ENCODE measurements at regions not wholly inside any gene's neighbourhood (a gene's known extent, or its start where the extent isn't known, plus 50 kb on each side); places are given as distances from the start of the nearest gene placed in this dataset.

DNA sequence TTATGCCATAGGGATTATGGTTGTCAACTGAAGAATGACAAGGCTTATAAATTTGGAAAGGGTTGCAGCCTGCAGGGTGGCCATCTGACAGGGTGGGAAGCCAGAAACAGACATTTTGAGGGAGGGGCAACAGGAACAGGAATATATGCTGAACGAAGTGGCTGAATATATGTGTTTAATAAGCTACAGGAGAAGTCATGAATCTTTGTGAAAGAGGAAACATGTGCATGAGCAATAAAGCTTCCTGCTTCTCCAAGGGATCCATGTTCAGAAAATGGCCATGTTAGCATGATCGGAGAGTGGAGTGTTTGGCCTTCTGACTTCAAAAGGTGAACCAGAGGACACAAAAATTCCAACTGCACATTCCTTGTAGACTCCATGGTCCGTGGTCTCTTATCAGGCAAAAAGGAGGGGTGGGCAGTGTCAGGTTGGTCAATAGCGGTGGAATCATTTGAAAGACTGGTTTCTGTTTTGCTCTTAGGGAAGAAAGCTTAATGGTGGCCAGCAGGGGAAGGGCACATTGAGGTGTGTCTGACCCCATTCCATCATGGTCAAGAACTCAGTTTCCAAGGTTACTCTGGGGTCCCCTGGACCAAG lies 144.1 kb downstream of the SOCS6 start:
- no peak for TF ChIP-seq GATA2 (IDR thresholded peaks at IDR 0.05; ENCODE audit: low read depth, low read length)
- no peak for TF ChIP-seq GATA3 (IDR thresholded peaks at IDR 0.05; ENCODE audit: low read depth, low read length)

DNA sequence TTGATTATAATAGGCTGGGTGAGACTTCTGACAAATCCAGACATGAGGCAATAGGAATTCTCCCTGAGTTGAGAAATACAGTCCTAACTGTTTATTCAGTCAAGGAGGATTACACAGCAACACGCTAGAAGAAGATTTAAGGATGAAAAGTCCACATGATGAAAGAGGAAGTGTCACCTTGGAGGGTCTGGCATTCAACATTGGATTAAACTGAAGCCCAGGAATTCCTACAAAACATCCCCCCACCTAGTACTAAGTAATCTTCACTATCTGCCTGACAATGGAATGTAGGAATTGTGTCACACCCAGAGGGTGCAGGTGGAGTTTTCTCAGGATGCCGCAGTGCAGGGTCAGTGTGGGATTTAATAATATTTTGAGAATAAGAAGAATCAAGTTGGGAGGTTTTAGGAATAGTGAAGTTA lies 142.4 kb downstream of the SOCS6 start:
- TF ChIP-seq GATA2 (IDR thresholded peaks at IDR 0.05; ENCODE audit: low read depth, low read length) = no peak
- TF ChIP-seq GATA3 (IDR thresholded peaks at IDR 0.05; ENCODE audit: low read depth, low read length) = no peak

DNA sequence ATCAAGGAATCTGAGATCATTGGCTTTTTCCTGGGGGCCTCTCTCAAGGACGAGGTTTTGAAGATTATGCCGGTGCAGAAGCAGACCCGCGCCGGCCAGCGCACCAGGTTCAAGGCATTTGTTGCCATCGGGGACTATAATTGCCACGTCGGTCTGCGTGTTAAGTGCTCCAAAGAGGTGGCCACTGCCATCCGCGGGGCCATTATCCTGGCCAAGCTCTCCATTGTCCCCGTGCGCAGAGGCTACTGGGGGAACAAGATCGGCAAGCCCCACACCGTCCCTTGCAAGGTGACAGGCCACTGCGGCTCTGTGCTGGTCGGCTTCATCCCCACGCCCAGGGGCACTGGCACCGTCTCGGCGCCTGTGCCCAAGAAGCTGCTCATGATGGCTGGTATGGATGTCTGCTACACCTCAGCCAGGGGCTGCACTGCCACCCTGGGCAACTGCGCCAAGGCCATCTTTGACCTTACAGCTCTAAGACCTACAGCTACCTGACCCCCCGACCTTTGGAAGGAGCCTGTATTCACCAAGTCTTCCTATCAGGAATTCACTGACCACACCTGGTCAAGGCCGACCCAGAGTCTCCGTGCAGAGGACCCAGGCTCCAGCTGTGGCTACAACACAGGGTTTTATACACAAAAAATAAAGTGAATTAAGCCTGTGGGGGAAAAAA lies 141.8 kb downstream of the SOCS6 start:
- TF ChIP-seq GATA2 (IDR thresholded peaks at IDR 0.05; ENCODE audit: low read depth, low read length) = no peak
- no peak for TF ChIP-seq GATA3 (IDR thresholded peaks at IDR 0.05; ENCODE audit: low read depth, low read length)

DNA sequence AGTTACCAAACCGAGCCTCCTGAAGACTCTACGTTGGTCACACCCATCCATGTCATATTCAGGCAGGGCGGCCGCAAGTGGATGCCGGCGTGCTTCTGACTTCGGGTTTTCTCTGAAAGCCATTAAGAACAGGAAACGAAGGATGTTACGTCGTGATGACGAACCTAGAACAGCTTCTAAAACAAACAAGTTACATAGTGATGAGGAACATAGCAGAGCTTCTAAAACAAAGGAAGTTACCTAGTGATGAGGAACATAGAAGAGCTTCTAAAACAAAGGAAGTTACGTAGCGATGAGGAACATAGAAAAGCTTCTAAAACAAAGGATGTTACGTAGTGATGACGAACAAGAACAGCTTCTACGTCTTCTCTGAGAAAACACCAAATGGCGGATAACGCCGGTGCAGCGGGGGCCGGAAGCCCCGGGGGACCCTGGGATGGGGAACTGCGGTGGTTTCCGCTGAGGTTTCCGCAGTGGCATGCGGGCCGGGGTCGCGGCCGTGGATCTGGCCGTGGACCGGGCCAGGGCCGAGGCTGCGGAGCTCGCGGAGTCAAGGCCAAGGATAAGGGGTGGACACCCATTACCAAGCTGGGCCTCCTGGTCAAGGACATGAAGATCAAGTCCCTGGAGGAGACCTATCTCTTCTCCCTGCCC lies 141.1 kb downstream of the SOCS6 start:
- no peak for TF ChIP-seq GATA2 (IDR thresholded peaks at IDR 0.05; ENCODE audit: low read depth, low read length)

DNA sequence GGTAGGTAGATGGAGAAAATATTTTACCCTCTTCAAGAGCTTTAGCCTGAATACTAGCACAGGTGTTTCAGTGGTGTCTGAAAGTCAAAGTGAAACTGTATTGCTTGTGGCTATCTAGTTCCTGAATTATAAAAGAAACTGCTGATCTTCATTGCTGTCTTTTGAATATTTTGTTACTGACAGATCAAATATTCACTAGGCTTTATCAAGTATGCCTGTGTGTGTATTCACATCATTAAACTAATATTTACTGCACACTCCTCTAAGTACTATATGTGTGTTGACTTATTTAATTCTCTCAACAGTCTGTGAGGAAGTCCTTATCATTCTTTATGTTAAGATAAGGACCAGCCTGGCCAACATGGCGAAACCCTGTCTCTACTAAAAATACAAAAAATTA lies 139.6 kb downstream of the SOCS6 start:
- no peak for TF ChIP-seq GATA3 (IDR thresholded peaks at IDR 0.05; ENCODE audit: low read depth, low read length)
- TF ChIP-seq GATA2 (IDR thresholded peaks at IDR 0.05; ENCODE audit: low read depth, low read length) = no peak

DNA sequence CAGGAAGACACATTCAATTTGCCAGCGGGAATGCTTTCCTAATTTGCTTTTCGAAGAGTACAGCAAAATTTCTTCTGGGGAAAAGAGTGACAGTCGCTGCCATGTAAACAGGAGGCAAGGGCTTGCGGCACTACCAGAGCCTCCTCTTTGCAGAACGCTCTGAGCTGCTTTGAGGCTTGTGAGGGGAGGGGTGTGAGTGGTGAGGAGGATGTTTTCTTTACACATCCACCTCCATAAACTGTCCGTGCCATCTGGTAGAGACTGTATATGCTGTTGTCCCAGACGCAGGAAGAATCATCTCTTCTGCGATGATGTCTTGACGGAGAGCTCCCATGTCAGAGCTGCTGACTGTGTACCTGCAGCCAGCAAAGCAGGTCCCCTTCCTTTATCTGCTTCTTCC lies 138.0 kb downstream of the SOCS6 start:
- TF ChIP-seq GATA3 (IDR thresholded peaks at IDR 0.05; ENCODE audit: low read depth, low read length) = no peak
- no peak for TF ChIP-seq GATA2 (IDR thresholded peaks at IDR 0.05; ENCODE audit: low read depth, low read length)

DNA sequence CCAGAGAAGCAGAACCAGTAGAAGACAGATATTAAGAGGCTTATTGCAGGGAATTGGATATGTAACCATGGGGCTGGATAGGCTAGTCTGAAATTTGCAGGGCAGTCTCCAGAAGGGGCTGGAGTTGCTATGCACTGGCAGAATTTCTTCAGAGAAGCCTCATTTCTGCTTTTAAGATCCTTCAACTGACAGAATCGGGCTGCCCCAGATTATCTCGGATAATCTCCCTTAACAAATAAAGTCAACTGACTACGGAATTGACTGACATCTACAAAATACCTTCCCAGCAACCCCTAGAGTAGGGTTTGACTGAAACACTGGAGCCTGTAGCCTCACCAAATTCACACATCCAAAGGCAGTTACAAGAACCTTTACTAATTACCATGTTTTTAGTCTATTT lies 136.4 kb downstream of the SOCS6 start:
- no peak for TF ChIP-seq GATA2 (IDR thresholded peaks at IDR 0.05; ENCODE audit: low read depth, low read length)
- no peak for TF ChIP-seq GATA3 (IDR thresholded peaks at IDR 0.05; ENCODE audit: low read depth, low read length)

DNA sequence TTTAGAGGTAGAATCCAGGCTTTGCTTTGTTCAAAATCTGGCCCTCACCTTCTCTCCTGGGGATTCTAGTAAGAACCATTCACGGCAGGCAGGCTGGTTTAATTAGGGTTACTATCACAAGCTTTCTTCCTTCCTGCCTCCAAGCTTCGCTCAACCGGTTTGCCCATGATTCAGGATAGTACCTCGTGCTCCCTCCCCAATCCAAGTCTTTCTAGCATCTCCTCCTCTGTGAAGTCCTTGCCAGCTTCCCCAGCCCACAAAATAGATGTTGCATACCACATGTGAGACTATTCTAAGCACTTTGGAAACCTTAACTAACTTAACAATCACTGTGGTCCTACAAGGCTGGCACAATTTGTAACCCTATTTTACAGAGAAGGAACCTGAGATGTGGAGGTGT lies 135.1 kb downstream of the SOCS6 start:
- no peak for TF ChIP-seq GATA3 (IDR thresholded peaks at IDR 0.05; ENCODE audit: low read depth, low read length)
- TF ChIP-seq GATA2 (IDR thresholded peaks at IDR 0.05; ENCODE audit: low read depth, low read length) = no peak

DNA sequence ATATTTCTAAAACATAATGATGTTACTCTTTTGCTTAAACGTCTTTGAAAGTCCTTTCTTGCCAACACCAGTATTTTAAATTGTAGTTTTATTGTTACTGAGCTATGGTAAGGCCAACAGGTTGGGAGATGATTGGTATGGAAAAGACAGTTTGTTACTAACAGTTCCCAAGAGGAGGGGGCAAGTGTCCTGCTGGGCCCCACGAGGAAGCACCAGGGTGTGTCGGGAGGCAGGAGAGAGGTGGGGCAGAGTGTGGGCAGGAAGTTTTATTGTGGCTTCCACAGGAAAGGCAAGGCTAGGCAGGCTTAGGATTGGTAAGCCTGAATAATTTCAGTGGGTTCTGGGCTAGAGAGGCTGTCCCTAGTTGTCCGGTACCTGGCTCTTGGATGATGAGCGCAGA lies 134.3 kb downstream of the SOCS6 start:
- TF ChIP-seq GATA3 (IDR thresholded peaks at IDR 0.05; ENCODE audit: low read depth, low read length) (no peak), GATA2 (IDR thresholded peaks at IDR 0.05; ENCODE audit: low read depth, low read length) (no peak)

DNA sequence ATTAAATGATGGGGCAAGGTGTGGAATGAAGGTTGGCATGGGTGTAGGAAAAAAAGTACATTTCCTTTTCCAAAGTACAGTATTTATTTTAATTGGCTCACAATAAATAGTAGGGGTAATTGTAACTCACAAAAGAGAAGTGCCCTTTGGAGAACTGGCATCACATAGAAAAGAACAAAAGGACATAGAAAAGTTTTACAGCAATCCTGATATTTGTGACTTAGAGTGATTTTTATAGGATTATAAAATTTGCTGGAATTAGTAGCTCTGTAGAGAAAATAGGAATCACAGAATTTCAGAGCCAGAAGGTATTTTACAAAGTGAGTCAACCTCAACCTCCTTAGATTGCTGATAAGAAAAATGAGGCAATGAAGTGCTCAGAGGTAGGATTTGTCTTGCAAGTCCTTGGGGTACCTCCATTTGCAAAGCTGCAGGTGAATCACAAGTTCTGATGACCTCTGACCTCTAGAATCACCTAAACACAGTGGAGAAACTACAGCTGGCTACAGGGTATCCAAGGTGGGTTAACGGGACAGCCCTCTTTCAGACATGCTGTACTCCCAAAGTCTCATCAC lies 133.6 kb downstream of the SOCS6 start:
- TF ChIP-seq GATA3 (IDR thresholded peaks at IDR 0.05; ENCODE audit: low read depth, low read length) (no peak), GATA2 (IDR thresholded peaks at IDR 0.05; ENCODE audit: low read depth, low read length) (no peak)

DNA sequence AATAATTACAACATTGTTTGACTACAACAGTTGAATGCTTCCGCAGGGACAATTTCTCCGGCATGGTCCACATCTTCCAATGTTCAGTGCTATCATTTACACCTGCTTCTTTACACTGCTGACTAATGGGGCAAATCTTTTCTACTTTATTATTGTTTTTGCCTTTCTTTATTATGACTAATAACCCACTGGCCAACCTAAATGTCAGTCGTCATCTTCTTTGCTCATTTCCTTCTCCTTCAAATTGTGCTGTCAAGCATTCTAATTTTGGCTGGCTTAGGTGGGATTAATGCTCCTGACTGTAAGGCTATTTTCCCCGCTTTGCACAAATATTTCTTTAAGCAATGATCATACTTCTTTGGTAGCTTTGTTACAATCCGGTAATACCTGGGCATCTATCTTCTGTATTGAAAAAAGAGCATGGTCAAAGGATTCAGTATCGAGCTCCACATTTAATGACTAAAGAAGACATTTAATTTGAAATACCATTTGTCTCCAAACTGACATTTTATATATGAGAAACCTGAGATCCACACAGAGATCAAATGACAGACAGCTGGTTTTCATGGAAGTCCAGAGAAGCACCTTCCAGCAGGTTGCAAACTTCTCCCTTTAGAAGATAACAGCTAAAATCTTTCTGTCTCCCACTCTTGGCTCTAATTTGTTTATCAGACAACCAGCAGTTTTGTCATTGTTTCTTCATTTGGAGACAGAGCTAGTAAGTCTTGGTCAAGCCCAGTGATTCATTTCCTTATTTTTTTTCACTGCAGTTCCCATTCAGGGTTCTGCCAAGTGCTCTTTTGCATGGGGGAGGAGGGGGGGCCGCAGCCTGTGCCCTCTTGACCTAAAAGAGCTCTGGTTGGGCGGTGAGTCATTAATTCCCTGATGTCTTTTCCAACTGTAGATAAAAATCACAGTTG lies 132.9 kb downstream of the SOCS6 start:
- no peak for TF ChIP-seq GATA3 (IDR thresholded peaks at IDR 0.05; ENCODE audit: low read depth, low read length)
- no peak for TF ChIP-seq GATA2 (IDR thresholded peaks at IDR 0.05; ENCODE audit: low read depth, low read length)

DNA sequence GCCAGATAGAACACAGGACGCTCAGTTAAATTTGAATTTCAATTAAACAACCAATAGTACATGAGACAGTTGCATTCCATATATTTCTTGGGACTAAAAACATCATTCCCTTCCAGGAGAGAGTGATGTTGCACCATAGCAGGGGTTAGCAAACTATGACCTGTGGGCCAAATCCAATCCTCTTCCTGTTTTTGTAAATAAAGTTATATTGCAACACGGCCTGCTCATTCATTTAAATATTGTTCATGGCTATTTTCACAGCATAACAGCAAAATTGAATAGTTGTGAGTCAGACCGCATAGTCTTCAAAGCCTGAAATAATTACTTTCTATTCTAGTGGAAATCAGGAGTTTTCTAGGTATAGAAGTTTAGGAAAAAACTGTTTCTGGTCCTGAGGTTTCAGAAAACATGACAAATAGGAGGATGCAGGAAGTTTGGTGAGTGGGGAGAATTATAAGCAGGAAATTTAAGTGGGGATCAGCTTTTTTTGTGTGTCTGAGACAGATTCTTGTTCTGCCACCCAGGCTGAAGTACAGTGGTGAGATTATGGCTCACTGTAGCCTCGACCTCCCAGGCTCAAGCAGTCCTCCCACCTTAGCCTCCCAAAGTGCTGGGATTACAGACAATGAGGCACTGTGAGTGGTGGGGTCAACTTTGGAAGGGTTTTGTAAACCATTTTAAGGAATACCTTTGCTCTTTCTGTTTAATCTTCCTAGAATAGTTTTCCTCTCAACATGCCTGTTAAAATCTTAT lies 131.5 kb downstream of the SOCS6 start:
- no peak for TF ChIP-seq GATA2 (IDR thresholded peaks at IDR 0.05; ENCODE audit: low read depth, low read length)
- TF ChIP-seq GATA3 (IDR thresholded peaks at IDR 0.05; ENCODE audit: low read depth, low read length) = no peak

DNA sequence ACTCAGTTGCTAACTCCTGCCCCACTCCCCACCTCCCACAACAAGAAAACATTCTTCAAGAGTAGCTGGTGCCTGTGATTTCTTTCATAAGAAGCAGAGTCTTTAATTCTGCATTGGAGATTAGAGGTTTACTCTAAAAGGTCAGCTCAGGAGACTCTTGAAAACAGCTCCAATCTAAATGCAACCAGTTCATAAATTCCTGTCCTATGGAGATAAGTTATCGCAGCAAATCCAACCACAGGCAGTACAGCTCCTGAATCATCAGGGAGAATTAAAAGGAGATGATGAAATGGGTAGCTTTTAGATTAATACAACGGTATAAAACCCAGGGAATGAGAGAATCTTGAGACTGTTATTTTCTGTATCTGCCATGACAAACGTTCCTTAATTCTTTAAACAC lies 130.7 kb downstream of the SOCS6 start:
- TF ChIP-seq GATA2 (IDR thresholded peaks at IDR 0.05; ENCODE audit: low read depth, low read length) (no peak), GATA3 (IDR thresholded peaks at IDR 0.05; ENCODE audit: low read depth, low read length) (no peak)
